Type B pancreatic cell (in vitro differentiated cells): ENCODE measurements at regions not wholly inside any gene's neighbourhood (a gene's known extent, or its start where the extent isn't known, plus 50 kb on each side); places are given as distances from the start of the nearest gene placed in this dataset.

Experiments used
- DNase-seq: peaks from one replicate; pipeline ENCODE4 v3.0.0; 2021; ENCODE audit warnings: mixed read lengths; ENCODE audit not compliant: unreplicated experiment; ENCODE audit errors: extremely low spot score
- H3K27ac Mint-ChIP-seq: 2 replicates; pipeline ENCODE4 v1.8.0; 2021; ENCODE audit warnings: mild to moderate bottlenecking, mixed read lengths
- H3K27me3 Mint-ChIP-seq: 2 replicates; pipeline ENCODE4 v1.8.0; 2021; ENCODE audit warnings: mixed read lengths
- H3K36me3 Mint-ChIP-seq: 2 replicates; pipeline ENCODE4 v1.8.0; 2021; ENCODE audit warnings: mixed read lengths
- H3K4me1 Mint-ChIP-seq: one replicate; pipeline ENCODE4 v1.8.0; 2021; ENCODE audit warnings: mixed read lengths; ENCODE audit not compliant: unreplicated experiment
- H3K4me3 Mint-ChIP-seq: 2 replicates; pipeline ENCODE4 v1.8.0; 2021; ENCODE audit warnings: mild to moderate bottlenecking, mixed read lengths
- H3K9me3 Mint-ChIP-seq: 2 replicates; pipeline ENCODE4 v1.8.0; 2021; ENCODE audit warnings: mixed read lengths
- TF ChIP-seq, protein P1 (sequence below): fragments of 200-600 bp; sonication (generic); conservative IDR thresholded peaks from 2 replicates; pipeline ENCODE4 v1.5.0; 2021; ENCODE audit warnings: antibody characterized with exemption, mild to moderate bottlenecking

- no peaks in the 10 kb centered on the region for H3K27me3 Mint-ChIP-seq
- no peak for DNase-seq
- TF ChIP-seq, protein P1, sequence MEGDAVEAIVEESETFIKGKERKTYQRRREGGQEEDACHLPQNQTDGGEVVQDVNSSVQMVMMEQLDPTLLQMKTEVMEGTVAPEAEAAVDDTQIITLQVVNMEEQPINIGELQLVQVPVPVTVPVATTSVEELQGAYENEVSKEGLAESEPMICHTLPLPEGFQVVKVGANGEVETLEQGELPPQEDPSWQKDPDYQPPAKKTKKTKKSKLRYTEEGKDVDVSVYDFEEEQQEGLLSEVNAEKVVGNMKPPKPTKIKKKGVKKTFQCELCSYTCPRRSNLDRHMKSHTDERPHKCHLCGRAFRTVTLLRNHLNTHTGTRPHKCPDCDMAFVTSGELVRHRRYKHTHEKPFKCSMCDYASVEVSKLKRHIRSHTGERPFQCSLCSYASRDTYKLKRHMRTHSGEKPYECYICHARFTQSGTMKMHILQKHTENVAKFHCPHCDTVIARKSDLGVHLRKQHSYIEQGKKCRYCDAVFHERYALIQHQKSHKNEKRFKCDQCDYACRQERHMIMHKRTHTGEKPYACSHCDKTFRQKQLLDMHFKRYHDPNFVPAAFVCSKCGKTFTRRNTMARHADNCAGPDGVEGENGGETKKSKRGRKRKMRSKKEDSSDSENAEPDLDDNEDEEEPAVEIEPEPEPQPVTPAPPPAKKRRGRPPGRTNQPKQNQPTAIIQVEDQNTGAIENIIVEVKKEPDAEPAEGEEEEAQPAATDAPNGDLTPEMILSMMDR, result no peak
- H3K36me3 Mint-ChIP-seq, result no peaks in the 10 kb centered on the region
- H3K4me3 Mint-ChIP-seq, result no peak overlapping the region
- no peaks in the 10 kb centered on the region for H3K9me3 Mint-ChIP-seq
- H3K27ac Mint-ChIP-seq, result no peak overlapping the region
- no peaks in the 10 kb centered on the region for H3K4me1 Mint-ChIP-seq
These were observed 699.7 kb upstream of the ID4 start for GRCh38 chr6:19137505-19137904.

DNA sequence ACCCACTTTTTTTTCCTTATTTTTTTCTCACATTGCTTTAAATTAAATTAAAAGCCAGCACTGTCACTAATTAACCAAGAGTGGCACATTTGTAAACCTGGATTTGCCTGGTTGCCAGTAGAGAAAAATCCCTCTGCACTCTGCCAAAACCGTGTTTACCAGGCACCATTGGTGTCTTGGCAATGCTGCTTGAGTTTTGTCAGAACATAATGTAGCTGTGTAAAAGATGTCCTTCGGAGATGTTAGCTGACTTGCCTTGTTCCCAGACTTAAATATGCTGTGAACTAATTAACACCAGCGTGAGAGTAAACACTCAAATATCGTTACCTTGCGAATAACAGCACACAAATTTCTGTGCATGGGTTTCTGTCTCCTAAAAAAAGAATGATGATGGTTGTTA, 694.9 kb upstream of the ID4 start:
- DNase-seq, result no peak
- no peak overlapping the region for H3K27ac Mint-ChIP-seq
- H3K36me3 Mint-ChIP-seq, result no peaks in the 10 kb centered on the region
- H3K4me3 Mint-ChIP-seq, result no peak overlapping the region
- TF ChIP-seq, protein P1, result no peak
- no peaks in the 10 kb centered on the region for H3K9me3 Mint-ChIP-seq
- H3K4me1 Mint-ChIP-seq, result no peaks in the 10 kb centered on the region
- H3K27me3 Mint-ChIP-seq, result no peaks in the 10 kb centered on the region

DNA sequence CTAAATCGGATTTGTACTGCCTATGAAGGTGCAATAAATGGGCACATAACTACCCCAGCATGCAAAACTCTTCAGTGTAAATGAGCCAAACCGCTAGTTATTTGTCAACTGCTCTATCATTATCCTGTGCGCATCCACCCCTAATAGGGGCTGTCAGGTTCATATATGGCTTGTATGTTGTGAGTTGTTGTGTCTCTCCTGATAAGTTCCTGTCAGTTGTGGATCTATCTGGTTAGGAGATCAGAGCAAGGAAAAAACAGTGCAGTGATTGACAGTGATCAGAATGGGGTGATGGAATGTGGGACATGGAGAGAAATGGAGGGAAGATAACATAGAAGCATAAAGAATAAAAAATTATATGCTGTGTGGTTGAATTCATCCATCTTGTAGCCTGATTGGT, 686.9 kb upstream of the ID4 start:
- Mint-ChIP-seq H3K27me3 (no peaks in the 10 kb centered on the region), H3K27ac (no peak overlapping the region), H3K4me3 (no peak overlapping the region), H3K36me3 (no peaks in the 10 kb centered on the region), H3K4me1 (peaks cover 5% of the 10 kb centered on the region), H3K9me3 (peaks cover 5% of the 10 kb centered on the region)
- TF ChIP-seq, protein P1, result no peak
- DNase-seq, result no peak

DNA sequence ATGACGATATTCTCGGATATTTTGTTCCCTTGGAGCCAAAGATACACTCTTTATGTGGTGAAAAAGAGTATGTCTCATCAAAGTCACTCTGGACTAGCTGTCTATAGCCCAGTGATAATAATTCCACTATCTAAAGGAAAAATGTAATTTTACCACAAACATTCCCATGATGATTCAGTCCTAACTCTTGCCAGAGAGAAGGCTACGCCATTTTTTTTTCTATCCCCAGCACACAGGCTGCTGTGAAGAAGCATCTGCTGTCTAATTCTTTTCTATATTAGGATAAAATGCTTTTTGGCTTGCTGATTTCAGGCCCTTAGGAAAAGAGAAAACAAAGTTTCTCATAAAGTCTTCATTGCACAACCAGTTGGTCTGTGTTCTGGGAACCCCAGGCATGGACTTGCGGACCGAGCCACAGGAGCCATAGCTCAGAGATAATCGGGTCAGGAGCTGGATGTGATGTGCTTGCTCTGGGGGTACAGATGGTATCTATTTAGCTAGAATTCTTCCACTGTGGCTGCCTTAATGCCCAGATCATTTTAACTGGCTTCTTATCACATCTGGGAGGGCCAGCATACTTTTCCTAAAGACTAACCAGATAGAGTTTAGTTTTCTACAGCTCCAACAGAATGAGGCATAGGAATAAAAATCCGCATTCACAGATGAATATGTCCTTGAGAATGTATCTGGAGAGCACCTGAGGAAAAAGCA, 683.7 kb upstream of the ID4 start:
- no peak overlapping the region for H3K4me3 Mint-ChIP-seq
- H3K4me1 Mint-ChIP-seq, result peaks cover 5% of the 10 kb centered on the region
- TF ChIP-seq, protein P1, result no peak
- no peaks in the 10 kb centered on the region for H3K36me3 Mint-ChIP-seq
- H3K27me3 Mint-ChIP-seq, result no peaks in the 10 kb centered on the region
- no peak overlapping the region for H3K27ac Mint-ChIP-seq
- no peak for DNase-seq
- H3K9me3 Mint-ChIP-seq, result peaks cover 5% of the 10 kb centered on the region

DNA sequence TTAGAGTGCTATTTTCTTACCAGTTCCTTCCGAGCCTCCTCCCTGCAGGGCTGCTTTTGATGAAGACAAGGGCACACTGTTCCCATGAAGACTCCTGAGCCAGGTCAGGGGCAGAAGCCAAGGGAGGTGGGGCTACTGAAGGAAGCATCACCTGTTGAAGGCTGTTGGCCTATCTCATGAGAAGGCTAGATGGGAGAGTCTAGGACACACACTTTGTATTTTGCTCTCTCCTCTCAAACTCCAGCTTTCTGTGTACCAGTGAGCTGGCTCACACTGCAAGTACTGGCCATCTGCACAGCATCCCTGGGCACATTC, 683.2 kb upstream of the ID4 start:
- no peak overlapping the region for H3K4me3 Mint-ChIP-seq
- DNase-seq, result no peak
- H3K4me1 Mint-ChIP-seq, result peaks cover 6% of the 10 kb centered on the region
- no peaks in the 10 kb centered on the region for H3K27me3 Mint-ChIP-seq
- H3K36me3 Mint-ChIP-seq, result no peaks in the 10 kb centered on the region
- no peak overlapping the region for H3K27ac Mint-ChIP-seq
- TF ChIP-seq, protein P1, result no peak
- H3K9me3 Mint-ChIP-seq, result peaks cover 5% of the 10 kb centered on the region

- Mint-ChIP-seq H3K4me1 (peaks cover 15% of the 10 kb centered on the region), H3K4me3 (no peak overlapping the region), H3K9me3 (peaks cover 5% of the 10 kb centered on the region), H3K36me3 (no peaks in the 10 kb centered on the region), H3K27ac (no peak overlapping the region), H3K27me3 (no peaks in the 10 kb centered on the region)
- no peak for DNase-seq
- TF ChIP-seq, protein P1, result no peak
These were observed 680.7 kb upstream of the ID4 start for GRCh38 chr6:19156443-19156842.
